Hematopoietic multipotent progenitor cell treated with erythropoietin and hydrocortisone succinate and interleukin-3 and kit ligand, for 6 days (in vitro differentiated cells): ENCODE measurements at regions not wholly inside any gene's neighbourhood (a gene's known extent, or its start where the extent isn't known, plus 50 kb on each side); places are given as distances from the start of the nearest gene placed in this dataset.
"Not testable (repeated sequence)": the region's sequence is repeated elsewhere in the genome, so short reads cannot be mapped to it uniquely, and the experiment has no call there.

Source experiments
- DNase-seq: peaks from one replicate; pipeline ENCODE4 v3.0.0-alpha.2; 2015

DNA sequence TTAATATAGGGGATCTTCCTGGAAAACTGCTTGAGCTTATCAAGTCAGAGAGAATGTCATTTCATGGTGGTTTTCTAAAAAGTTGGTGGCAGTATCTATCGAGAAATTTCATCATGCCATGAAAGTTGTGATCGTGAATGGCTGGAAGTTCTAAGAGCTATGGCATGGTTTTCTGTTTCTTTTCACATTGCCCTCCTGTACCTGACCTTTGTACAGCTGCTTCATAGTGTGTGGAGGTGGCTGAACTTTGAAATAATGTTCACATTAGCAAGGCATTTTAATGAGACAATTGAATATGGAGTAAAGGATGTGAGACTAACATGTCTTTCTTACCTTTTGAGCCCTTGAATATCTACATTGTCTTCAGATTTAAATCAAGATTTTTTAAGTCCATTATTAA, 278.2 kb upstream of the ID4 start:
- no peak for DNase-seq

- DNase-seq, result no peak
Observed at GRCh38 chr6:19562468-19562867, 274.7 kb upstream of the ID4 start.

GRCh38 chr6:19569563-19569962, 267.6 kb upstream of the ID4 start:
- no peak for DNase-seq

DNA sequence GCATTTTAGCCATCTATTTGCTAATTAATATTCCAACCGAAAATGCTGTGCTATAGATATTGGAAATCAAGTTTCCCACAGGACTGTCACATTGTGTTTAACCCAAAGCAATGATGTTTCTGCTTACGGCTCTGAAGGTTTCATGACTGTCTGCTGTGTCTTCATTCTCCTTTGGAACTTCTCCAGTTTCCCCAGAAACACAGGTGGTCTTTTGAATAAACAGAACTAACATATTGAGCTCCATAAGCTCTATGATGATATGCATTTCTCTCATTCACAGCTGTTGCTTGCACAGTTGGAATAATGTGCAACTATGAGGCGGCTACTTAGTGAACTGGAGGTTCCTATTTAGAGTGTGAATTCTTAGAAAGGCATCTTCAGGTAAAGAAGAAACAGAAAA, 266.0 kb upstream of the ID4 start:
- no peak for DNase-seq

DNA sequence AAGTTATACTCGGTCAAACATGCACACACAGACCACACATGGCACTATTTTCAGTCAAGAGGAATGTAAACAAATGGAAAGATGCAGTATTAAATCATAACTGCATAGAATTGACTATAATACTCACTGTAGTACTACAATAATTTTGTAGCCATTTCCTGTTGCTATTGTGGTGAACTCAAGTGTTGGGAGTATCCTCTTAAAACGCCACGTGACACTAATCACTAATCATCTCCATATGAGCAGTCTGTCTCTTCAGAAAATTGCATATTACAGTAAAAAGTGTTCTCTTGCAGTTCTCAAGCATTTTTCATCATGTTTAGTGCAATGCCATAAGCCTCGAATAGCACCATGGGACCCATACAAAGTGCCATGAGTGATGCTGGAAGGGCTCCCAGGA, 258.7 kb upstream of the ID4 start:
- DNase-seq, result no peak

- not testable (repeated sequence) for DNase-seq
Observed at GRCh38 chr6:19584207-19584606, 253.0 kb upstream of the ID4 start.

DNA sequence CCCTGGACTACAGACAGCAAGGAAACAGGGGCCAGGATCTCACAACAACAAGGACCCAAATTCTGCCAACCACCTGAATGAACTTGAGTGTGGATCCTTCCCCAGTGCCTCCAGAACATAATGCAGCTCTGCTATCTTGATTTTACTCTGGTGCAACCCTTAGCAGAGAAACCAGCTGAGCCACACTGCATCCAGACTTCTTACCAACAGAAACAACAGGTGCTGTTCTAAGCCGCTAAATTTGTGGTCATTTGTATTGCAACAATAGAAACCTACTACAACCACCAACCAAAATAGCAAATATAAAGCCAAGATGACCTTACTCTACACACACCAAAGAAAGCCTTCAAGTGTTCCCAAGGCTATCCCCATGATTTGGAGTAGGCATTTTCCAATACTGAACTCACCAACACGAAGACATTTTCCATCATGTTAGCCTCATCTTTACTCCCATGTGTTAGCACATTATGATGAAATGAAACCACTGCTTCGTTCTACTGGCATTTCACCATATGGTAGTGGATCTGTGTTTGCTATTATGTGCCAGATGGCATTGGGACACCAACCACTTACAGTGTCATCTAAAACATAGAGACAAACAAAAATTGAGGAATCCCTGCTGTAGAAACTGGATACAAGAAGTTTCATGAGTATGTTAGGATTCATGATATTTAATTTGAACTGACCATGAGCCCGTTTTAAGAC, 249.8 kb upstream of the ID4 start:
- DNase-seq, result no peak

DNA sequence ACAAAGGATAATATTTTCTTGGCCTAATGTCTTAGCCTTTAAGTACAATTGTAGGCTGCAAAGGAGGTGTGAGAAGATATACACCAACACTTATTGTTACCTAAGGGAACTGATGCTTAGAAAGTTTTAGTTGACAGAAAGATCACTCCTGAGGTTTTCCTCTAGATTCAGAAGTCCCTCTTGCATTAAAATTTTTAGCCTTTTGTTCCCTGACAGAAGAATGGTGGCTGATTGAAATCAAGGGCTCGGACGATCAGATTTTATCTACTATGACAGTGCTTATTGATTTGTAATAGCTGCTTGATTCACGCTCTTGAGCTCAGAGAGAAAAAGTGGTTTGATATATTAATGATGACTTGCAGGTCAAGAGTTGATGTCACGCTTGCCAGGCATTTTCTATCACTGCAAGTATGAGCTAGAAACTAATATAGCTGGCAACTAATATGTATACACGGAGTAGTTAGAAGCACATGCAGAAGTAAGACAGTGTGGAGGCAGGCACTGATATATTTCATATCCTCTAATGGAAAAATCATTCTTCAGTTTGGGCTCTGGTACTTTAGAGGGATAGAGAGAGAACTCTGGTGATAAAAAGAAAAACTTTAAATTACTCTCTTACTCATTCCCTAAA, 246.6 kb upstream of the ID4 start:
- no peak for DNase-seq

DNA sequence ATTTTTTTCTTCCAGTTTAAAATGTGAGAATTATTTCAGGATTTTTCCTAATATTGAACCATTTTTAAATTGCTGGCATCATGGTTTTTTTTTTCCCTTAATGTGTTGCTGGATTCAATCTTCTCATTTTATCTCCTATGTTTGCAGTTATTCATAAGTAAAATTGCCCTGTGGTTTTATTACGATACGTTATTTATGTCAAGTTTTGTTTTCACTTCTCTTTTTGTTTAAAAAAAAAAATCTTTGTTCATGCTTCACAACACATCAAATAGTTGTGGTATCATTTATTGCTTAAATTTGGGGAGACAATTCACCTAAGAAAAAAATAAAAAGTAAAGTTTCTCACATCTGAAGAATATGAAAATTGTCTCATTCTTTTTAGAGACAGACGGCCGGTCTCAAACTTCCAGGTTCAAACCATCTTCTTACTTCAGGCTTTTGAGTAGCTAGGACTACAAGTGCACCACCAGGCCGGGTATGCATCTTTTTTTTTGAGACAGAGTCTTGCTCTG, 239.3 kb upstream of the ID4 start:
- DNase-seq, result no peak

GRCh38 chr6:19599796-19600464, 237.2 kb upstream of the ID4 start:
- DNase-seq, result no peak

GRCh38 chr6:19602434-19603013, 234.6 kb upstream of the ID4 start:
- DNase-seq, result no peak

DNA sequence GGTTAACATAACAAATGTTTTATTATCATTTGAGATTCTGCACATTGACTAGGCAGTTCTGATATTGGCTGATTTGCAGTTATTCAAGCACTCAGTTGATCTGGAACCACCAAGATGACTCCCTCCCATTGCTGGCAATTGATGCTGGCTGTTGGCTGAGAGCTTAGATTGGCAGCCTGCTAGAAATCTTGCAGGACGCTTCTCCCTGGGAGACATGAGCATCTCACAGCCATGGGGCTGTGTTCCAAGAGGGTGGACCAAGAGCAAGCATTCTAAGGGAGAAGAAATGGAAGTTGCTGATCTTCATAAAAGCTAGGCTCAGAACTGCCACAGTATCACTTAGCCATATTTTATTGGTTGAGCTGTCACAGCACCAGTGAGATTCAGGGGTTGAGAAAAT, 233.4 kb upstream of the ID4 start:
- no peak for DNase-seq

GRCh38 chr6:19605624-19606023, 231.5 kb upstream of the ID4 start:
- no peak for DNase-seq

DNA sequence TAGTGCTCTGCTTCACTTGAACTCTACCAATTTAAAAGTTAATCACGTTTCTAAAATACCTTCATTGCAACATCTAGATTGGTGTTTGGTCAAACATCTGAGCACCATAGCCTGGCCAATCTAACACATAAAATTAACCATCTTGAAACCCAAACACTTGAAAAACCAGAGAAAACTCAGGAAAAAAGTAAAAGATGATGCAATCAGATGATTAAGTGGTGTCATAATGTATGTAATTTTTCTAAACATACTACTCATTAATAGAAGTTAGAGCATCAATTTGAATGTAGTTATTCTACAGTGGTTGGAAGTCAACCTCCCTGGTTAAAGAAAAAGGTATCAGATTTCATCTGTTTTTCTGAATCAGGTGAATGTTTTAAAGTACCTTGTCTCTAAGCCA, 228.6 kb upstream of the ID4 start:
- no peak for DNase-seq

GRCh38 chr6:19609972-19610641, 227.1 kb upstream of the ID4 start:
- no peak for DNase-seq

GRCh38 chr6:19612672-19613466, 224.3 kb upstream of the ID4 start:
- not testable (repeated sequence) for DNase-seq

- no peak for DNase-seq
Observed at GRCh38 chr6:19613678-19614077, 223.5 kb upstream of the ID4 start.

DNA sequence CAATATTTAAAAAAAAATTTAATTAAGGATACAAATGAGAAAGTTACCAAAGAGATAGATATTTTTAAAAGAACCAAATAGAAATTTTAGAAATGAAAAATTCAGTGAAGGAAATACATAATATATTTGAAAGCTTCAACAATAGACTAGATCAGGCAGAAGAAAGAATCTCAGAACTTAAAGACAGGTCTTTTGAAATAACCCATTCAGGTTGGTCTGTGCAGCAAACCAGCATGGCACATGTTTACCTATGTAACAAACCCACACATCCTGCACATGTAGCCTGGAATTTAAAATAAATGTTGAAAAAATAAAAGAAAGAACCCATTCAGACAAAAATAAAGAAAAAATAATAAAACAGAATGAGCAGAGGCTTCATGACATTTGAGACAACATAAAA, 221.1 kb upstream of the ID4 start:
- DNase-seq, result no peak

DNA sequence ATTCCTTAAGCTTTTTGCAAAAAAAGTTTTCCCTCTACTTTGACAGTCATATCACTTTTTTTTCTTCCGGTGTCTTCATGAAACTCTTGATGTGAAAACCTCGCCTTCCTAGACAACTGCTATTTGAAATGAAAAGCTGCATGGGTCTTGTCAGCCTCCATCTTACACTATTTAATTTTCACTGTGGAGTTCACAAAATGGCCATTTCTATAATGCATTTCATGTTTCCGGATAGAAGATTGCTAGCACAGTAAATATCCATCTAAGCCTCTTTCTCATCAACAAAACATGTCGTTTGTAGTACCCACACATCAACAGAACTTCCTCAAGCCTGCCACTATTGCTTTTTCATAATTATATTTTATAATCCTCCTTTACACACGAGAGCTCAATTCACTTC, 204.9 kb upstream of the ID4 start:
- no peak for DNase-seq

- DNase-seq, result no peak
Observed at GRCh38 chr6:19632786-19633185, 204.4 kb upstream of the ID4 start.

DNA sequence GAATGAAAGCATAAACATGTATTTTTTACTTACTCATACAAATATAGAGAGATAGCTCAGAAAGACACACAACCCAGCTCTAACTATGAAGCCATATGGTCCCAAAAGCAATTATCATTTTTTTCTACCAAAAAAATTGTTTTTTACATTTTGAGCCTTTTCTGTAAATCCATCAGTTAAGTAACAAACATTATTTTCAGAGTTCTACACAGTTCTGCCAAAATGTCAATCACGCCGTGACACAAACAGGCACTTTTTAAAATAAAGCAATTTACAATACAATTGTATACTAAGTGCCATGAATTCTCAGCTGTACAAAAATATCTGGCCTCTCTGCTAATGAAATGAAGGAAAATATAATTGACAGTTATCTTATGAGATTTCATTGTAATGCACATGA, 201.4 kb upstream of the ID4 start:
- no peak for DNase-seq

DNA sequence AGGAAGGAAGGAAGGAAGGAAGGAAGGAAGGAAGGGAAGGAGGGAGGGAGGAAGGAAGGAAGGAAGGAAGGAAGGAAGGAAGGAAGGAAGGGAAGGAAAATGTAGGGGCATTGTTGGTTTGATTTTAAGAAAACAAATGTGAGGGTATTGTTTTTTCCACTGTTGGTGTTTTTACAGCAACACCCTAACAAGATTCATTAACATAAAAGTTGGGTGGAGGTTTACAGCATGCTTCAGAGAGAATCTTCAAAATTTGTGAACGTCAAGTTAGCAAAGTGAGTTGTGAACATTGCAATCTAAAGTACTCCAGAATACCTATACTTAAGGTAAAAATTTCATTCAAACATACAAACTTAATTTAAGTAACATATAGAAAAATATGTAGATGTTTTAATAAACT, 200.2 kb upstream of the ID4 start:
- no peak for DNase-seq
